Thyroid gland (tissue), 4 donors: ENCODE measurements at regions not wholly inside any gene's neighbourhood (a gene's known extent, or its start where the extent isn't known, plus 50 kb on each side); places are given as distances from the start of the nearest gene placed in this dataset.

Experiments
- CTCF ChIP-seq, 6 experiments: fragments of 200-600 bp in 3 of 6; fragments of 450-650 bp in 3 of 6; sonication (generic) in 3 of 6; IDR thresholded peaks; one replicate each; pipeline ENCODE4 v1.5.1; 2016 to 2019; ENCODE audit warnings: antibody characterized with exemption in 6 of 6, mild to moderate bottlenecking in 2 of 6, inconsistent platforms in 1 of 6, moderate library complexity in 1 of 6
- POLR2A ChIP-seq, 2 donors: fragments of 450-650 bp; IDR thresholded peaks; one replicate each; pipeline ENCODE4 v1.6.1; 2017; ENCODE audit warnings: antibody characterized with exemption in 2 of 2, mild to moderate bottlenecking in 2 of 2, moderate library complexity in 1 of 2

- TF ChIP-seq CTCF (IDR thresholded peaks at IDR 0.05): no peak
- TF ChIP-seq POLR2A (IDR thresholded peaks at IDR 0.05): no peak
These were observed 95.6 kb upstream of the WDR17 start for GRCh38 chr4:175970072-175970471.
